GM12878 (cell line): ENCODE measurements at regions not wholly inside any gene's neighbourhood (a gene's known extent, or its start where the extent isn't known, plus 50 kb on each side); places are given as distances from the start of the nearest gene placed in this dataset.

Experiments
- MAX ChIP-seq: IDR thresholded peaks from 2 replicates; pipeline ENCODE4 v1.6.1; 2012; ENCODE audit warnings: low read depth, low read length, improper control_type of control experiment
- MYC ChIP-seq: IDR thresholded peaks from 2 replicates; pipeline ENCODE4 v1.6.1; 2011; ENCODE audit warnings: mild to moderate bottlenecking, low read length, moderate library complexity, inconsistent platforms; ENCODE audit not compliant: insufficient read depth, insufficient replicate concordance, insufficient read length, severe bottlenecking
- PKNOX1 ChIP-seq: fragments of 450-650 bp; IDR thresholded peaks from 2 replicates; pipeline ENCODE4 v1.6.1; 2016; ENCODE audit warnings: mild to moderate bottlenecking
- RFX5 ChIP-seq: IDR thresholded peaks from 2 replicates; pipeline ENCODE4 v1.6.1; 2011; ENCODE audit warnings: low read depth, low read length, improper control_type of control experiment
- TBL1XR1 ChIP-seq: IDR thresholded peaks from 2 replicates; pipeline ENCODE4 v1.6.1; 2012; ENCODE audit warnings: low read depth, low read length, improper control_type of control experiment
- TCF12 ChIP-seq: IDR thresholded peaks from 2 replicates; pipeline ENCODE4 v1.6.1; 2011; ENCODE audit warnings: low read depth, mild to moderate bottlenecking, low read length
- YY1 ChIP-seq: IDR thresholded peaks from 2 replicates; pipeline ENCODE4 v1.6.1; 2011; ENCODE audit warnings: low read depth, mild to moderate bottlenecking, low read length
- TF ChIP-seq, protein P1 (sequence below): IDR thresholded peaks from 2 replicates; pipeline ENCODE4 v1.6.1; 2012; ENCODE audit warnings: low read depth, low read length, improper control_type of control experiment
- TF ChIP-seq, protein P2 (sequence below), 3 experiments: IDR thresholded peaks in 2 of 3; conservative IDR thresholded peaks in 1 of 3; 2 replicates each; pipeline ENCODE4 v1.5.1; 2011; ENCODE audit warnings: low read depth in 3 of 3, low read length in 3 of 3, mild to moderate bottlenecking in 3 of 3, control low read depth in 2 of 3, moderate library complexity in 2 of 3, inconsistent platforms in 1 of 3, mixed read lengths in 1 of 3; ENCODE audit not compliant: control insufficient read depth in 2 of 3, insufficient read depth in 1 of 3; ENCODE audit errors: extremely low read depth in 1 of 3
- TF ChIP-seq, protein P3 (sequence below): IDR thresholded peaks from 2 replicates; pipeline ENCODE4 v1.6.1; 2012; ENCODE audit warnings: improper control_type of control experiment, low read depth, low read length; ENCODE audit not compliant: insufficient replicate concordance
- TF ChIP-seq, protein P4 (sequence below): fragments of 150-350 bp; IDR thresholded peaks from 2 replicates; pipeline ENCODE4 v1.6.1; 2016; ENCODE audit warnings: low read depth, low read length

DNA sequence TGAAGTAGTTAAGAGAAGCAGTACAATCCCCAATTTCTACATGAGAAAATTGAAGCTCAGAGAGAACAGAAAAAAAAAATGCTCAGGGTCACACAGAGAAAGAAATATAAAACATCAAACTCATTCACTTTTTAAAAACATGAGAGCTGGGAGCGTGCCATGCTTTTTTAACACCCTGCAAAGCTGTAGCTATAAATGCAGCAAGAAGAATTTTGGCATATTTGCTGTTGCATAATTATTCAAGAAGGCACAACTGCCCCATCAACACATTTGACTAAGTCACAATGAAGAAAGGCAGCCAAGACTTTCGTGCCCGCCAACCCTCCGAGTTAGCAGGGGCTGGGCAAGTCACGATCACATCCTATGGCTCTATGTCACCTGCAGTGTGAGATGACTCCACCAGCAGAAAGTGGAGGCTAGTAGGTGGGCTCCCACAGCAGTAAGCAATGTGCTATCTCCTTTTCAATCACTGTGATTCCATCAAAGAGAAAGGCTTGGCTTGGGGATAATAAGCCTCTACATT lies 214.8 kb downstream of the DHX15 start:
- TF ChIP-seq, protein P1, sequence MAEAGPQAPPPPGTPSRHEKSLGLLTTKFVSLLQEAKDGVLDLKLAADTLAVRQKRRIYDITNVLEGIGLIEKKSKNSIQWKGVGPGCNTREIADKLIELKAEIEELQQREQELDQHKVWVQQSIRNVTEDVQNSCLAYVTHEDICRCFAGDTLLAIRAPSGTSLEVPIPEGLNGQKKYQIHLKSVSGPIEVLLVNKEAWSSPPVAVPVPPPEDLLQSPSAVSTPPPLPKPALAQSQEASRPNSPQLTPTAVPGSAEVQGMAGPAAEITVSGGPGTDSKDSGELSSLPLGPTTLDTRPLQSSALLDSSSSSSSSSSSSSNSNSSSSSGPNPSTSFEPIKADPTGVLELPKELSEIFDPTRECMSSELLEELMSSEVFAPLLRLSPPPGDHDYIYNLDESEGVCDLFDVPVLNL, result no peak
- TF ChIP-seq, protein P2, sequence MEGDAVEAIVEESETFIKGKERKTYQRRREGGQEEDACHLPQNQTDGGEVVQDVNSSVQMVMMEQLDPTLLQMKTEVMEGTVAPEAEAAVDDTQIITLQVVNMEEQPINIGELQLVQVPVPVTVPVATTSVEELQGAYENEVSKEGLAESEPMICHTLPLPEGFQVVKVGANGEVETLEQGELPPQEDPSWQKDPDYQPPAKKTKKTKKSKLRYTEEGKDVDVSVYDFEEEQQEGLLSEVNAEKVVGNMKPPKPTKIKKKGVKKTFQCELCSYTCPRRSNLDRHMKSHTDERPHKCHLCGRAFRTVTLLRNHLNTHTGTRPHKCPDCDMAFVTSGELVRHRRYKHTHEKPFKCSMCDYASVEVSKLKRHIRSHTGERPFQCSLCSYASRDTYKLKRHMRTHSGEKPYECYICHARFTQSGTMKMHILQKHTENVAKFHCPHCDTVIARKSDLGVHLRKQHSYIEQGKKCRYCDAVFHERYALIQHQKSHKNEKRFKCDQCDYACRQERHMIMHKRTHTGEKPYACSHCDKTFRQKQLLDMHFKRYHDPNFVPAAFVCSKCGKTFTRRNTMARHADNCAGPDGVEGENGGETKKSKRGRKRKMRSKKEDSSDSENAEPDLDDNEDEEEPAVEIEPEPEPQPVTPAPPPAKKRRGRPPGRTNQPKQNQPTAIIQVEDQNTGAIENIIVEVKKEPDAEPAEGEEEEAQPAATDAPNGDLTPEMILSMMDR (IDR thresholded peaks at IDR 0.05 in 2 of 3, conservative IDR thresholded peaks at IDR 0.05 in 1 of 3; ENCODE audit: control insufficient read depth in 2 of 3, extremely low read depth in 1 of 3, insufficient read depth in 1 of 3, low read depth in 3 of 3, low read length in 3 of 3), result no peak
- TF ChIP-seq, protein P3, sequence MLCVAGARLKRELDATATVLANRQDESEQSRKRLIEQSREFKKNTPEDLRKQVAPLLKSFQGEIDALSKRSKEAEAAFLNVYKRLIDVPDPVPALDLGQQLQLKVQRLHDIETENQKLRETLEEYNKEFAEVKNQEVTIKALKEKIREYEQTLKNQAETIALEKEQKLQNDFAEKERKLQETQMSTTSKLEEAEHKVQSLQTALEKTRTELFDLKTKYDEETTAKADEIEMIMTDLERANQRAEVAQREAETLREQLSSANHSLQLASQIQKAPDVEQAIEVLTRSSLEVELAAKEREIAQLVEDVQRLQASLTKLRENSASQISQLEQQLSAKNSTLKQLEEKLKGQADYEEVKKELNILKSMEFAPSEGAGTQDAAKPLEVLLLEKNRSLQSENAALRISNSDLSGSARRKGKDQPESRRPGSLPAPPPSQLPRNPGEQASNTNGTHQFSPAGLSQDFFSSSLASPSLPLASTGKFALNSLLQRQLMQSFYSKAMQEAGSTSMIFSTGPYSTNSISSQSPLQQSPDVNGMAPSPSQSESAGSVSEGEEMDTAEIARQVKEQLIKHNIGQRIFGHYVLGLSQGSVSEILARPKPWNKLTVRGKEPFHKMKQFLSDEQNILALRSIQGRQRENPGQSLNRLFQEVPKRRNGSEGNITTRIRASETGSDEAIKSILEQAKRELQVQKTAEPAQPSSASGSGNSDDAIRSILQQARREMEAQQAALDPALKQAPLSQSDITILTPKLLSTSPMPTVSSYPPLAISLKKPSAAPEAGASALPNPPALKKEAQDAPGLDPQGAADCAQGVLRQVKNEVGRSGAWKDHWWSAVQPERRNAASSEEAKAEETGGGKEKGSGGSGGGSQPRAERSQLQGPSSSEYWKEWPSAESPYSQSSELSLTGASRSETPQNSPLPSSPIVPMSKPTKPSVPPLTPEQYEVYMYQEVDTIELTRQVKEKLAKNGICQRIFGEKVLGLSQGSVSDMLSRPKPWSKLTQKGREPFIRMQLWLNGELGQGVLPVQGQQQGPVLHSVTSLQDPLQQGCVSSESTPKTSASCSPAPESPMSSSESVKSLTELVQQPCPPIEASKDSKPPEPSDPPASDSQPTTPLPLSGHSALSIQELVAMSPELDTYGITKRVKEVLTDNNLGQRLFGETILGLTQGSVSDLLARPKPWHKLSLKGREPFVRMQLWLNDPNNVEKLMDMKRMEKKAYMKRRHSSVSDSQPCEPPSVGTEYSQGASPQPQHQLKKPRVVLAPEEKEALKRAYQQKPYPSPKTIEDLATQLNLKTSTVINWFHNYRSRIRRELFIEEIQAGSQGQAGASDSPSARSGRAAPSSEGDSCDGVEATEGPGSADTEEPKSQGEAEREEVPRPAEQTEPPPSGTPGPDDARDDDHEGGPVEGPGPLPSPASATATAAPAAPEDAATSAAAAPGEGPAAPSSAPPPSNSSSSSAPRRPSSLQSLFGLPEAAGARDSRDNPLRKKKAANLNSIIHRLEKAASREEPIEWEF, result no peak
- TF ChIP-seq, protein P4, sequence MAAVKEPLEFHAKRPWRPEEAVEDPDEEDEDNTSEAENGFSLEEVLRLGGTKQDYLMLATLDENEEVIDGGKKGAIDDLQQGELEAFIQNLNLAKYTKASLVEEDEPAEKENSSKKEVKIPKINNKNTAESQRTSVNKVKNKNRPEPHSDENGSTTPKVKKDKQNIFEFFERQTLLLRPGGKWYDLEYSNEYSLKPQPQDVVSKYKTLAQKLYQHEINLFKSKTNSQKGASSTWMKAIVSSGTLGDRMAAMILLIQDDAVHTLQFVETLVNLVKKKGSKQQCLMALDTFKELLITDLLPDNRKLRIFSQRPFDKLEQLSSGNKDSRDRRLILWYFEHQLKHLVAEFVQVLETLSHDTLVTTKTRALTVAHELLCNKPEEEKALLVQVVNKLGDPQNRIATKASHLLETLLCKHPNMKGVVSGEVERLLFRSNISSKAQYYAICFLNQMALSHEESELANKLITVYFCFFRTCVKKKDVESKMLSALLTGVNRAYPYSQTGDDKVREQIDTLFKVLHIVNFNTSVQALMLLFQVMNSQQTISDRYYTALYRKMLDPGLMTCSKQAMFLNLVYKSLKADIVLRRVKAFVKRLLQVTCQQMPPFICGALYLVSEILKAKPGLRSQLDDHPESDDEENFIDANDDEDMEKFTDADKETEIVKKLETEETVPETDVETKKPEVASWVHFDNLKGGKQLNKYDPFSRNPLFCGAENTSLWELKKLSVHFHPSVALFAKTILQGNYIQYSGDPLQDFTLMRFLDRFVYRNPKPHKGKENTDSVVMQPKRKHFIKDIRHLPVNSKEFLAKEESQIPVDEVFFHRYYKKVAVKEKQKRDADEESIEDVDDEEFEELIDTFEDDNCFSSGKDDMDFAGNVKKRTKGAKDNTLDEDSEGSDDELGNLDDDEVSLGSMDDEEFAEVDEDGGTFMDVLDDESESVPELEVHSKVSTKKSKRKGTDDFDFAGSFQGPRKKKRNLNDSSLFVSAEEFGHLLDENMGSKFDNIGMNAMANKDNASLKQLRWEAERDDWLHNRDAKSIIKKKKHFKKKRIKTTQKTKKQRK, result no peak
- no peak for TF ChIP-seq MAX
- no peak for TF ChIP-seq MYC
- TF ChIP-seq PKNOX1, result no peak
- no peak for TF ChIP-seq RFX5
- no peak for TF ChIP-seq TCF12
- no peak for TF ChIP-seq TBL1XR1
- TF ChIP-seq YY1, result no peak
